GM23248 (cell line): ENCODE measurements at regions not wholly inside any gene's neighbourhood (a gene's known extent, or its start where the extent isn't known, plus 50 kb on each side); places are given as distances from the start of the nearest gene placed in this dataset.

ENCODE experiments used
- DNase-seq: peaks from one replicate; pipeline ENCODE4 v3.0.0-alpha.2; 2015
- H2AFZ ChIP-seq: fragments of 200-600 bp; sonication (generic); 2 replicates; pipeline ENCODE4 v1.6.1; 2016; ENCODE audit warnings: antibody characterized with exemption
- H3F3A ChIP-seq: fragments of 200-600 bp; sonication (generic); 2 replicates; pipeline ENCODE4 v1.6.1; 2016; ENCODE audit warnings: mild to moderate bottlenecking, antibody characterized with exemption, mixed run types; ENCODE audit not compliant: insufficient read depth
- H3K27ac ChIP-seq: fragments of 200-600 bp; sonication (generic); 2 replicates; pipeline ENCODE4 v1.5.1; 2016; ENCODE audit warnings: mild to moderate bottlenecking
- H3K27me3 ChIP-seq: fragments of 200-600 bp; sonication (generic); replicated peaks from 2 replicates; pipeline ENCODE4 v1.6.1; 2016; ENCODE audit warnings: mild to moderate bottlenecking; ENCODE audit not compliant: insufficient read depth
- H3K36me3 ChIP-seq: fragments of 200-600 bp; sonication (generic); 2 replicates; pipeline ENCODE4 v1.6.1; 2016; ENCODE audit warnings: low read depth, mild to moderate bottlenecking
- H3K4me1 ChIP-seq: fragments of 200-600 bp; sonication (generic); 2 replicates; pipeline ENCODE4 v1.6.1; 2016; ENCODE audit warnings: mild to moderate bottlenecking; ENCODE audit not compliant: insufficient read depth
- H3K4me2 ChIP-seq: fragments of 200-600 bp; sonication (generic); one replicate; pipeline ENCODE4 v1.6.1; 2016; ENCODE audit warnings: mild to moderate bottlenecking; ENCODE audit not compliant: unreplicated experiment
- H3K4me3 ChIP-seq: fragments of 200-600 bp; sonication (generic); 2 replicates; pipeline ENCODE4 v1.5.1; 2016; ENCODE audit warnings: mild to moderate bottlenecking
- H3K79me2 ChIP-seq: fragments of 200-600 bp; sonication (generic); 2 replicates; pipeline ENCODE4 v1.6.1; 2016; ENCODE audit warnings: mild to moderate bottlenecking; ENCODE audit not compliant: insufficient read depth
- H3K9ac ChIP-seq: fragments of 200-600 bp; sonication (generic); 2 replicates; pipeline ENCODE4 v1.6.1; 2016; ENCODE audit warnings: mild to moderate bottlenecking
- H3K9me2 ChIP-seq: fragments of 200-600 bp; sonication (generic); 2 replicates; pipeline ENCODE4 v1.6.1; 2016; ENCODE audit warnings: mixed run types, mild to moderate bottlenecking, moderate library complexity; ENCODE audit not compliant: insufficient read depth
- H3K9me3 ChIP-seq: fragments of 200-600 bp; sonication (generic); one replicate; pipeline ENCODE4 v1.6.1; 2017; ENCODE audit warnings: low read depth
- H4K20me1 ChIP-seq: fragments of 200-600 bp; sonication (generic); 2 replicates; pipeline ENCODE4 v1.6.0; 2016; ENCODE audit not compliant: insufficient read depth
- EZH2 ChIP-seq: fragments of 200-600 bp; sonication (generic); IDR thresholded peaks from 2 replicates; pipeline ENCODE4 v1.6.1; 2018; ENCODE audit warnings: antibody characterized with exemption, mild to moderate bottlenecking; ENCODE audit not compliant: insufficient read depth, poor library complexity, severe bottlenecking
- EZH2phosphoT487 ChIP-seq: fragments of 200-600 bp; sonication (generic); IDR thresholded peaks from 2 replicates; pipeline ENCODE4 v1.6.1; 2018; ENCODE audit warnings: antibody characterized with exemption, moderate library complexity, mild to moderate bottlenecking, low read depth; ENCODE audit not compliant: insufficient read depth
- WGBS, 2 experiments: methylation state at CpG; one replicate each; pipeline ENCODE4 v1.1.6; 2015 to 2017; ENCODE audit warnings: low lambda C conversion rate in 2 of 2, low coverage in 1 of 2; ENCODE audit errors: missing lambda C conversion rate in 2 of 2; 5-methylcytosine and 5-hydroxymethylcytosine counted together
- in situ Hi-C: fragments of 300-500 bp; cut with MboI; formaldehyde crosslinking; loops from 2 replicates; pipeline ENCODE4 v1.15.0; 2020

DNA sequence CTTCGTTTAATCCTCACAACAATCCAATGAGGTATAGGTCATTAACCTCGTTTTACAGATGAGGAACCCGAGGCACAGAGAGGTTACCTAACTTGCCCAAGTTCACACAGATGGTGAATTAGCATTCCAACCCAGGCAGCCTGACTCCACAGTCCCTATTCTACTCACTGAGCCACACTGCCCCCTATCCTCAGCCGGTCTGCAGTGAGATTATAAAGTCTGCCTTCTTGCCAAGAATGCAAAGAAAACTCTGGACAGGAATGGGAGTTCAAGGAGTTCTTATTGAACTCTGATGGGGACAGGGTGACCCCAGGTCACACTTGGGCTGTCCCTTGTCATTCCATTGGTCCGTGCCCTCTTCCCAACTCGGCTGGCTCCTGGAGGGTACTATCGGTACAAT, 94.0 kb upstream of the KCNK12 start:
- in situ Hi-C loops = no loop called here
- H3K27me3 ChIP-seq = no peaks in the 10 kb centered on the region
- no peak for DNase-seq
- H3K27ac ChIP-seq = no peak overlapping the region
- H3K4me3 ChIP-seq = no peak overlapping the region
- no peak overlapping the region for H2AFZ ChIP-seq
- H3K9me3 ChIP-seq = no peaks in the 10 kb centered on the region
- H3K4me2 ChIP-seq = no peak overlapping the region
- no peaks in the 10 kb centered on the region for H3K79me2 ChIP-seq
- no peaks in the 10 kb centered on the region for H3K36me3 ChIP-seq
- no peaks in the 10 kb centered on the region for H4K20me1 ChIP-seq
- H3F3A ChIP-seq = no peaks in the 10 kb centered on the region
- H3K4me1 ChIP-seq = no peaks in the 10 kb centered on the region
- H3K9ac ChIP-seq = no peak overlapping the region
- no peaks in the 10 kb centered on the region for H3K9me2 ChIP-seq
- TF ChIP-seq EZH2phosphoT487 (no peak), EZH2 (no peak)
- WGBS, 2 experiments = 65 to 68% methylated on average over 7 of the region's 7 CpGs

DNA sequence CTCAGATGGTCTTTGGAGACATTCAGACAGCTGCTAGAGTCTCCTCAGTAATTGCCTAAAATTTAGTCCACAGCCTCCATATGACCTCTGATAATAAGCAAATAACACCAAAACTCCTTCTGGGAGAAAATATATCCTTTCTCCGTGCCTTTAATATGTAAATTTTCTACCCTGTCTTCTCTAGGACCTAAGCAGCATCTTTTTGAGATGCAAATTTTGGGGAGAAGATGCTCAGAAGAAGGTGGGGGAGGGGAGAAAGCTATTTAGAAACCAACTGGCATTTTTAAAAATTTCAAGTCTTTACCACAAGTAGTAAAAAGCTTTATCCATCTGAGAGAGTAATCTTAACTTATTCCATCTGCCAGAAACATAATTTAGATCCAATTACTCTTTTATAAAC, 91.8 kb upstream of the KCNK12 start:
- Histone ChIP-seq H3K9me3 (no peaks in the 10 kb centered on the region), H3K4me2 (no peak overlapping the region), H3K9me2 (no peaks in the 10 kb centered on the region), H2AFZ (no peak overlapping the region), H3K4me1 (no peaks in the 10 kb centered on the region), H3K9ac (no peak overlapping the region), H3K27me3 (no peaks in the 10 kb centered on the region), H3K36me3 (no peaks in the 10 kb centered on the region), H3F3A (no peaks in the 10 kb centered on the region), H4K20me1 (no peaks in the 10 kb centered on the region), H3K4me3 (no peak overlapping the region), H3K27ac (no peak overlapping the region), H3K79me2 (no peaks in the 10 kb centered on the region)
- in situ Hi-C loops = no loop called here
- no peak for TF ChIP-seq EZH2phosphoT487
- WGBS, 2 experiments = 0 to 3% methylated on average over 1 of the region's 1 CpG
- no peak for DNase-seq

DNA sequence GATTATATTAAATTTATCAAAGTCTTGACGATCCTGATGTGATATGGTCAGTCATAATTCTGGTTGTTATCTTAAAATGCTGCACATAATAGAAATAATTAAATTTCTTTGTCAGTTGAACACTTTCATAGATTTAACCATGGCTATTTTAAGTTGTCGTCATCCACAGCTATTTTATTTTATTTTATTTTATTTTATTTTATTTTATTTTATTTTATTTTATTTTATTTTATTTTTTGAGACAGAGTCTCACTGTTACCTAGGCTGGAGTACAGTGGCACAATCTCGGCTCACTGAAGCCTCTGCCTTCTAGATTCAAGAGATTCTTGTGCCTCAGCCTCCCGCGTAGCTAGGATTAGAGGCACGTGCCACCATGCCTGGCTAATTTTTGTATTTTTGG, 90.5 kb upstream of the KCNK12 start:
- Histone ChIP-seq H3K9me3 (no peaks in the 10 kb centered on the region), H2AFZ (no peak overlapping the region), H3K36me3 (no peaks in the 10 kb centered on the region), H3K4me1 (no peaks in the 10 kb centered on the region), H3K79me2 (no peaks in the 10 kb centered on the region), H3K4me3 (no peak overlapping the region), H3K9ac (no peak overlapping the region), H3K27ac (no peak overlapping the region), H3K4me2 (no peak overlapping the region), H3F3A (no peaks in the 10 kb centered on the region), H3K27me3 (no peaks in the 10 kb centered on the region), H4K20me1 (no peaks in the 10 kb centered on the region), H3K9me2 (no peaks in the 10 kb centered on the region)
- TF ChIP-seq EZH2 (no peak), EZH2phosphoT487 (no peak)
- in situ Hi-C loops = no loop called here
- DNase-seq = no peak
- WGBS, 2 experiments = 71 to 74% methylated on average over 6 of the region's 6 CpGs

DNA sequence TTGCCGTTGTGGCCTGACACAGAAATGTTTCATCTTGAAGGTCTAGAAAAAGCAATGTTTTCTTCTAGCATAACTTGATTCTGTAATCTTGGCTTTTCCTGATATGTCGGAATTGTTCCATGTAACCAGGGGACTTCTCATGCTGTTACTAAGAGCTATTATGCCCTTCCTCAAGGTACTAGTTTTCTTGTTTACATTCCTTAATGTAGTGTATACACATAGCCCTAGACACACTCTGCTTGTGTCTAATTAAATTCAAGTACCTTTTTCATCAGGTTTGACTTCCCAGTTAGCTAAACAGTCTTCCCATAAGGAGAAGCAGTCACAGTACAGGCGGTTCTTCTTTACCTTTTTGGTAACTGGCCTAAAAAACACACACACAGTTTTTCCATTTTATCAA, 89.4 kb upstream of the KCNK12 start:
- H3K79me2 ChIP-seq = no peaks in the 10 kb centered on the region
- H3K4me2 ChIP-seq = no peak overlapping the region
- WGBS, 2 experiments = 48 to 52% methylated on average over 3 of the region's 3 CpGs
- DNase-seq = no peak
- no peaks in the 10 kb centered on the region for H3F3A ChIP-seq
- H3K4me1 ChIP-seq = no peaks in the 10 kb centered on the region
- in situ Hi-C loops = no loop called here
- H4K20me1 ChIP-seq = no peaks in the 10 kb centered on the region
- no peak overlapping the region for H3K4me3 ChIP-seq
- H3K36me3 ChIP-seq = no peaks in the 10 kb centered on the region
- TF ChIP-seq EZH2 (no peak), EZH2phosphoT487 (no peak)
- no peaks in the 10 kb centered on the region for H3K9me2 ChIP-seq
- H2AFZ ChIP-seq = no peak overlapping the region
- H3K27me3 ChIP-seq = no peaks in the 10 kb centered on the region
- H3K9me3 ChIP-seq = no peaks in the 10 kb centered on the region
- no peak overlapping the region for H3K27ac ChIP-seq
- H3K9ac ChIP-seq = no peak overlapping the region

DNA sequence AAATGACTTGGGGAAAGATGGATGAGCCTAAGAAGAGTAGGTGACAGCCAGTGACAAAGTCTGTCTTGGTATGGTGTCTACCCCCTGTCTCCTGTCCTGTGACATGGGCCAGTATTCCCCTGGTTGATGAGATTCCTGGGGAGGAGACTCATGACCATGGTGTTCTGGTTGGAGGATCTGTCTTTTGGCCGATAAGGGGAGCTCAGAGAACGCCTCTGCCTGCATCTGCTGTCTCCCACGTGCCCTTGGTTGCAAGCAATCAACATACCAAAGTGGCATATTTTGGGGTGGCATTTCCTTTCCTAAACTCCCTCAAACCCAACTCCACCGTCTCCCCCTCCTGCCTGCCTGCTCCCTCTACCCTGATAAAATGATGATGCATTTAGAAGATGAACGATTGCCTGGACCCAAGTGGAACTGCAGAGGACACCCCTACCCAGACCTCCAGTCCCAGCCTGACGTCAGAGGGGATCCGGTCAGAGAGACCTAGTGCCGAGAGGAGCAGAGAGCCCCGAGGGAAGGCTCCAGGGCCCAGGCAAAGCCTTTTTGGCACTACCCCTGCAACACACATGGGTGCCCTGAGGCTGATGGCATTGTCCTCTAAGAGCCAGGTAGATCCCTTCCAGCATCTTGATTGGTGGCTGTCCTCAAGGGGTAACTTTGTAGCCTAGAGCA, 88.0 kb upstream of the KCNK12 start:
- Histone ChIP-seq H3F3A (no peaks in the 10 kb centered on the region), H3K27me3 (no peaks in the 10 kb centered on the region), H3K27ac (no peak overlapping the region), H3K4me3 (no peak overlapping the region), H2AFZ (no peak overlapping the region), H3K36me3 (no peaks in the 10 kb centered on the region), H3K4me1 (no peaks in the 10 kb centered on the region), H3K79me2 (no peaks in the 10 kb centered on the region), H3K9ac (no peak overlapping the region), H3K9me2 (no peaks in the 10 kb centered on the region), H3K4me2 (no peak overlapping the region), H4K20me1 (no peaks in the 10 kb centered on the region), H3K9me3 (no peaks in the 10 kb centered on the region)
- no peak for DNase-seq
- WGBS, 2 experiments = 63% methylated on average over 9 of the region's 9 CpGs
- no peak for TF ChIP-seq EZH2
- no peak for TF ChIP-seq EZH2phosphoT487
- in situ Hi-C loops = no loop called here
